ENCODE measurements at regions not wholly inside any gene's neighbourhood (a gene's known extent, or its start where the extent isn't known, plus 50 kb on each side); places are given as distances from the start of the nearest gene placed in this dataset.

DNA sequence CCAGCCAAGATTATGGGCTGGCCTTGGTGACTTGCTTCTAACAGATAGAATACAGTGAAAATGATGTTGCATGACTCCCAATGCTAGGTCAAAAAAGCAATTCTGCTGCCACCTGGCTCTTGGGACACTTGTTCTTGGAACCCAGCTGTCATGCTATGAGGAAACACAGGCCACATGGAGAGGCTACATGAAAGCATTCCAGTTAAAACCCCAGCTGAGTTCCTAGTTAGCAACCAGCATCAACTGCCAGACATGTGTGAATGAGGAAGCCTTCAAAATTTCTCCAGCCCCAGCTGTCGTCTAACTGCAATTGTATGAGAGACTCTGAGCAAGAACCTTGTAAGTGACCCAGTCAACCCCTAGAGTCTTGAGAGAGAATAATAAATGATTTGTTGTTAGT, 105.2 kb upstream of the FGF16 start:
- TF ChIP-seq CTCF (IDR thresholded peaks at IDR 0.05) (no peak), POLR2A (IDR thresholded peaks at IDR 0.05) (no peak), POLR2AphosphoS5 (IDR thresholded peaks at IDR 0.05) (no peak)
